PFSK-1 (cell line): ENCODE measurements at regions not wholly inside any gene's neighbourhood (a gene's known extent, or its start where the extent isn't known, plus 50 kb on each side); places are given as distances from the start of the nearest gene placed in this dataset.

Source experiments
- FOXP2 ChIP-seq: optimal IDR thresholded peaks from 2 replicates; pipeline ENCODE3; 2011; ENCODE audit warnings: borderline replicate concordance, control low read depth, inconsistent platforms; ENCODE audit not compliant: insufficient read depth; ENCODE audit errors: extremely low read length, extremely low read depth
- POLR2AphosphoS5 ChIP-seq: IDR thresholded peaks from 2 replicates; pipeline ENCODE4 v1.6.1; 2012; ENCODE audit warnings: low read depth, mild to moderate bottlenecking, control low read depth, low read length, moderate library complexity
- REST ChIP-seq, 2 experiments: IDR thresholded peaks; 2 replicates each; pipeline versions ENCODE4 v1.6.1 to v1.8.0; 2011 to 2012; ENCODE audit warnings: low read depth in 2 of 2, low read length in 2 of 2, control low read depth in 1 of 2, inconsistent platforms in 1 of 2, mild to moderate bottlenecking in 1 of 2, moderate library complexity in 1 of 2; ENCODE audit not compliant: insufficient read depth in 1 of 2
- SIN3A ChIP-seq: IDR thresholded peaks from 2 replicates; pipeline ENCODE4 v1.6.1; 2012; ENCODE audit warnings: mild to moderate bottlenecking, low read length, moderate library complexity, borderline replicate concordance; ENCODE audit not compliant: insufficient read depth
- TAF1 ChIP-seq: IDR thresholded peaks from 2 replicates; pipeline ENCODE4 v1.6.1; 2012; ENCODE audit warnings: low read length, control low read depth, borderline replicate concordance; ENCODE audit not compliant: insufficient read depth

- TF ChIP-seq SIN3A (no peak), TAF1 (no peak), POLR2AphosphoS5 (no peak), REST (IDR thresholded peaks at IDR 0.05; ENCODE audit: insufficient read depth in 1 of 2, low read depth in 2 of 2, low read length in 2 of 2) (no peak), FOXP2 (no peak)
These were observed 143.8 kb downstream of the PALM2AKAP2 start for GRCh38 chr9:109923806-109924205.

- TF ChIP-seq FOXP2 (no peak), POLR2AphosphoS5 (no peak), SIN3A (no peak), REST (IDR thresholded peaks at IDR 0.05; ENCODE audit: insufficient read depth in 1 of 2, low read depth in 2 of 2, low read length in 2 of 2) (no peak), TAF1 (no peak)
These were observed 145.8 kb downstream of the PALM2AKAP2 start for GRCh38 chr9:109925799-109926198.

- no peak for TF ChIP-seq FOXP2
- TF ChIP-seq SIN3A, result no peak
- no peak for TF ChIP-seq TAF1
- no peak for TF ChIP-seq REST (IDR thresholded peaks at IDR 0.05; ENCODE audit: insufficient read depth in 1 of 2, low read depth in 2 of 2, low read length in 2 of 2)
These were observed 146.4 kb downstream of the PALM2AKAP2 start for GRCh38 chr9:109926421-109926869.

GRCh38 chr9:109931623-109932022, 151.6 kb downstream of the PALM2AKAP2 start:
- no peak for TF ChIP-seq REST (IDR thresholded peaks at IDR 0.05; ENCODE audit: insufficient read depth in 1 of 2, low read depth in 2 of 2, low read length in 2 of 2)
- no peak for TF ChIP-seq FOXP2
- TF ChIP-seq SIN3A, result no peak
- no peak for TF ChIP-seq POLR2AphosphoS5
- no peak for TF ChIP-seq TAF1

GRCh38 chr9:109934136-109934856, 154.3 kb downstream of the PALM2AKAP2 start:
- no peak for TF ChIP-seq TAF1
- no peak for TF ChIP-seq POLR2AphosphoS5
- no peak for TF ChIP-seq FOXP2
- TF ChIP-seq REST (IDR thresholded peaks at IDR 0.05; ENCODE audit: insufficient read depth in 1 of 2, low read depth in 2 of 2, low read length in 2 of 2), result no peak
- TF ChIP-seq SIN3A, result no peak
